ENCODE measurements at regions not wholly inside any gene's neighbourhood (a gene's known extent, or its start where the extent isn't known, plus 50 kb on each side); places are given as distances from the start of the nearest gene placed in this dataset.

DNA sequence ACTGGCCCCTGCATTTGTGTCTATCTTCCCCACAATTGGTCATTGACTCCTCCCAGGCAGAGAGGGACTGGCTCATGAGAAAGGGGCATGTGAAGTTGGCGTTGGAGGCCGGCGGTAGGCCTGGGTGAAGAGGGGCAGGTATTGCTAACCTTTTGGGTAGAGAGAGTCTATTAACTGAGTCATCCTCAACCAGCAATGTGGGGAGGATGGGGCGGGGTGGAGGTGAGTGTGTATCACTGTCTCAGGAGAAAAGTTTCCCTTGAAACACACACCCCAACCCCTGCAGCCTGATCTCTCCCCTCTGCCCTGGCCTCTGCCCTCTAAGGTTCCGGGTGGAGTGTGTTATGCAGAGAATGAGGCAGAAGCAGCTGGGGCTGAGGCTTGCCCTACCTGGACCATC, 60.1 kb upstream of the PHF21B start:
- intact Hi-C loops (cut with DNase I) = no loop called here
- 79 to 95% (median 89%) methylated on average over 5 of the region's 5 CpGs for WGBS, 4 donors

DNA sequence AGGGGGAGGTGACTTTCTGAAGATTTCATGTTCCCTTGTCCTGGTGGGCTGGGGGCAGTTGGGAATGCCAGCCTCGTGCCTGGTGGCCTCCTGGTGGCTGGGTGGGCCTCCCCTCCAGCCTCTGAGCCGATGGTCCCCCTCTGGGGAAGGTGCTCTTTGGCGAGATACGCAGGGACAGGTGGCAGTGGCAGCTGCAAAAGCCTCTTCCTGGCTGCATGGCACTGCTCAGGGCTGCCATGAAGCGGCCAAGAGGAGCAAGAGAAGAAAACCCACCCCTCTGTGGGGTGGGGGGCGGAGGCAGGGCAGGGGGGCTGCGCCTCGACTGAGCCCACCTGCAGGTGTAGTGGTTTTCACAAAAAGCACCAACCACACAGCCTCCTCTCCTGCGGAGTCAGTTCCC, 61.8 kb upstream of the PHF21B start:
- Histone ChIP-seq H3K27me3 (peaks cover 13% of the 10 kb centered on the region), H3K4me1 (replicated peaks in 1 of 2) (no peaks in the 10 kb centered on the region), H3K27ac (no peak overlapping the region), H3K36me3 (replicated peaks in 1 of 2) (no peaks in the 10 kb centered on the region), H3K9me3 (replicated peaks in 1 of 3) (no peaks in the 10 kb centered on the region), H3K4me3 (no peak overlapping the region)
- 42 to 69% (median 54%) methylated on average over 2 to 9 of the region's 9 CpGs for WGBS, 4 donors
- no peak for DNase-seq
- intact Hi-C loops (cut with DNase I) = no loop called here
- no peak for TF ChIP-seq CTCF (IDR thresholded peaks at IDR 0.05)
- no peak for TF ChIP-seq POLR2A (IDR thresholded peaks at IDR 0.05)

More for the DNA sequence above, 60.1 kb upstream of the PHF21B start:
- Histone ChIP-seq H3K27ac (no peak overlapping the region), H3K27me3 (peaks cover 6% of the 10 kb centered on the region), H3K4me3 (no peak overlapping the region), H3K4me1 (replicated peaks in 1 of 2) (no peaks in the 10 kb centered on the region), H3K36me3 (replicated peaks in 1 of 2) (no peaks in the 10 kb centered on the region), H3K9me3 (replicated peaks in 1 of 3) (no peaks in the 10 kb centered on the region)
- no peak for TF ChIP-seq CTCF (IDR thresholded peaks at IDR 0.05)
- no peak for TF ChIP-seq POLR2A (IDR thresholded peaks at IDR 0.05)
- no peak for DNase-seq

GRCh38 chr22:45072322-45072903, 62.6 kb upstream of the PHF21B start:
- peak in 5 of 7 donors; percentile 26 to 52 (median 33) for DNase-seq
- Histone ChIP-seq H3K4me3 (no peak overlapping the region), H3K27me3 (peaks cover 13% of the 10 kb centered on the region), H3K9me3 (replicated peaks in 1 of 3) (no peaks in the 10 kb centered on the region), H3K27ac (no peak overlapping the region), H3K36me3 (replicated peaks in 1 of 2) (no peaks in the 10 kb centered on the region), H3K4me1 (replicated peaks in 1 of 2) (no peaks in the 10 kb centered on the region)
- intact Hi-C loops (cut with DNase I) = no loop called here
- TF ChIP-seq CTCF (IDR thresholded peaks at IDR 0.05) = no peak
- TF ChIP-seq POLR2A (IDR thresholded peaks at IDR 0.05) = no peak
- WGBS, 4 donors = 24 to 34% (median 27%) methylated on average over 17 of the region's 17 CpGs

DNA sequence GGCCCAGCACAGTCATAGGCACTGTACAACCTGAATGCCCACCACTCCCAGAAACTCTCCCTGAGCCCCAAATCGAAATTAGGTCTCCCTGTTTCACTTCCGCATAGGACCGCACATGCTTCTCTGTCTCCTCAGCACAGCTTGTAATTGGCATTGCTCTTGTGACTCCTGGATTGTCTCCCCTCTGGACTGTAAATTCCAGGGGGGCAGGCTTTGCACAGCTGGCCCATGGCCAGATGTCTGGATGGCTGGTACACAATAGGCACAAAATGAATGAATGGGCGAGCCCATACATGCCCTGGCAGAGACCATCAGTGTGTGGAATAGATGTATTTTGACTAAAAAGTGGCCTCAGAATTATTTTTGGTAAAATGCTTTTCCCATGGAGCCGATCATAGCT, 63.3 kb upstream of the PHF21B start:
- peaks cover 13% of the 10 kb centered on the region for H3K27me3 ChIP-seq
- WGBS, 4 donors = 73 to 87% (median 79%) methylated on average over 5 of the region's 5 CpGs

More for the DNA sequence above, 63.3 kb upstream of the PHF21B start:
- TF ChIP-seq CTCF (IDR thresholded peaks at IDR 0.05) (no peak), POLR2A (IDR thresholded peaks at IDR 0.05) (no peak)
- H3K27ac ChIP-seq = no peak overlapping the region
- intact Hi-C loops (cut with DNase I) = no loop called here
- no peaks in the 10 kb centered on the region for H3K36me3 ChIP-seq (replicated peaks in 1 of 2)
- no peak overlapping the region for H3K4me3 ChIP-seq
- no peaks in the 10 kb centered on the region for H3K4me1 ChIP-seq (replicated peaks in 1 of 2)
- no peaks in the 10 kb centered on the region for H3K9me3 ChIP-seq (replicated peaks in 1 of 3)
- no peak for DNase-seq
